Stimulated activated CD4-positive, alpha-beta T cell treated with anti-CD3 and anti-CD28 coated beads, Interleukin-1b, Interleukin-23, amount 100 ng/mL, for 48 hours (primary cell): ENCODE measurements at regions not wholly inside any gene's neighbourhood (a gene's known extent, or its start where the extent isn't known, plus 50 kb on each side); places are given as distances from the start of the nearest gene placed in this dataset.

Source experiments
- DNase-seq: peaks from one replicate; pipeline ENCODE4 v3.0.0-alpha.2; 2020

DNA sequence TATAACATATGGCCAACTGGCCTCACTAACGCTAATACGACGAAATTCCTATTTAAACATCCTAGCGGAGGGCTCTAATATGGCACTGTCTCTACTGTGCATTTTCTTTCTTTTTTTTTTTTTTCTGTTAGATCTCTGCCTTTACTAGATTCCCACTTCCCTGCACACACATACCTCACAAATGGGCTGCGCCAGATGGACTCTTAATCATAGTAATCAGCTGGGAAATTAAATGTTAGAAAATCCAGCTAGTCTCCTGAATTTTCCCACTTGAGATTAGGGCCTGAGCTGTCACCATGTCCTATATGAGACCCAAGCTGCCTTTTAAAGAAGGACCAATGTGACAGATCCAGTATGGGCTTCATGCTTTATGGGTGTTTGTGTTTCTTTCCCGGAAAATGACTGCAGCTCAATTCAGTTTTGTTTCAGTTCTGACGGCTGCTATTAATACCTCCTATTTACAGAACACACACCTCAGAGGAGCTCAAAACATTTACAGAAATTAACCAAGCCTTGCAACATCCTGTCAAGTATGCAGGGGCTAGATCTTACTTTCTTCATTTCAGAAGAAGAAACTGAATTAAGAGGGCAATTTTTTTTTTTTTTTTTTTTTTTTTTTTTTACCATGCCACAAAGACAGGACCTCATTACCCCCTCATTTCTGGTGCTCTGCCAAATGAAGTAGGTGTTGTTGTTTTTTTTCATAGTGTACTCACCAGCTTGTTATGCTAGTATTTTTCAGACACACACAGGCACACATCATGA, 49.8 kb upstream of the BLID start:
- no peak for DNase-seq
